Karpas-422 (cell line): ENCODE measurements at regions not wholly inside any gene's neighbourhood (a gene's known extent, or its start where the extent isn't known, plus 50 kb on each side); places are given as distances from the start of the nearest gene placed in this dataset.

Experiments
- DNase-seq: peaks from one replicate; pipeline ENCODE4 v3.0.0-alpha.2; 2015
- H2AFZ ChIP-seq: fragments of 200-600 bp; sonication (generic); 2 replicates; pipeline ENCODE4 v1.6.1; 2014; ENCODE audit warnings: antibody characterized with exemption, low read length, mixed read lengths
- H3K27ac ChIP-seq: fragments of 200-600 bp; sonication (generic); 2 replicates; pipeline ENCODE4 v1.5.1; 2014; ENCODE audit warnings: mild to moderate bottlenecking, low read length, moderate library complexity
- H3K27me3 ChIP-seq: fragments of 200-600 bp; sonication (generic); 2 replicates; pipeline ENCODE4 v1.6.1; 2014; ENCODE audit warnings: low read length, mixed read lengths
- H3K36me3 ChIP-seq: fragments of 200-600 bp; sonication (generic); 2 replicates; pipeline ENCODE4 v1.6.1; 2014; ENCODE audit warnings: low read length, mixed read lengths; ENCODE audit not compliant: insufficient read depth
- H3K4me1 ChIP-seq: fragments of 200-600 bp; sonication (generic); 2 replicates; pipeline ENCODE4 v1.6.1; 2014; ENCODE audit warnings: mild to moderate bottlenecking, low read length, mixed read lengths
- H3K4me2 ChIP-seq: fragments of 200-600 bp; sonication (generic); 2 replicates; pipeline ENCODE4 v1.6.1; 2014; ENCODE audit warnings: low read length, low read depth, mild to moderate bottlenecking; ENCODE audit not compliant: poor library complexity, severe bottlenecking
- H3K4me3 ChIP-seq: fragments of 200-600 bp; sonication (generic); 2 replicates; pipeline ENCODE4 v1.5.1; 2014; ENCODE audit warnings: mild to moderate bottlenecking, antibody characterized with exemption, low read length, mixed read lengths
- H3K79me2 ChIP-seq: fragments of 200-600 bp; sonication (generic); 2 replicates; pipeline ENCODE4 v1.6.1; 2014; ENCODE audit warnings: mild to moderate bottlenecking, low read length, mixed read lengths
- H3K9ac ChIP-seq: fragments of 200-600 bp; sonication (generic); 2 replicates; pipeline ENCODE4 v1.6.0; 2014; ENCODE audit warnings: low read length
- H3K9me2 ChIP-seq: fragments of 200-600 bp; sonication (generic), shearing (Covaris generic); replicated peaks from 2 replicates; pipeline ENCODE4 v1.6.0; 2014; ENCODE audit warnings: mild to moderate bottlenecking, low read length, moderate library complexity; ENCODE audit not compliant: insufficient read depth
- H3K9me3 ChIP-seq: fragments of 300-700, 200-600 bp; sonication (generic); 2 replicates; pipeline ENCODE4 v1.6.1; 2014; ENCODE audit warnings: low read length, mixed read lengths
- H4K20me1 ChIP-seq: fragments of 200-600 bp; sonication (generic); 2 replicates; pipeline ENCODE4 v1.6.1; 2014; ENCODE audit warnings: mild to moderate bottlenecking, antibody characterized with exemption, low read length, low read depth; ENCODE audit not compliant: insufficient read depth

- DNase-seq = no peak
- Histone ChIP-seq H3K79me2 (no peaks in the 10 kb centered on the region), H3K36me3 (no peaks in the 10 kb centered on the region), H3K4me1 (peaks cover 16% of the 10 kb centered on the region), H3K27me3 (no peaks in the 10 kb centered on the region), H3K9me3 (no peaks in the 10 kb centered on the region; the same call in 1 of the 2 replicates), H4K20me1 (no peaks in the 10 kb centered on the region), H3K4me3 (no peak overlapping the region), H3K4me2 (no peak overlapping the region), H2AFZ (no peak overlapping the region), H3K27ac (no peak overlapping the region), H3K9ac (no peak overlapping the region), H3K9me2 (no peaks in the 10 kb centered on the region)
Observed at GRCh38 chr20:19019734-19020364, 192.6 kb upstream of the SLC24A3 start.

DNA sequence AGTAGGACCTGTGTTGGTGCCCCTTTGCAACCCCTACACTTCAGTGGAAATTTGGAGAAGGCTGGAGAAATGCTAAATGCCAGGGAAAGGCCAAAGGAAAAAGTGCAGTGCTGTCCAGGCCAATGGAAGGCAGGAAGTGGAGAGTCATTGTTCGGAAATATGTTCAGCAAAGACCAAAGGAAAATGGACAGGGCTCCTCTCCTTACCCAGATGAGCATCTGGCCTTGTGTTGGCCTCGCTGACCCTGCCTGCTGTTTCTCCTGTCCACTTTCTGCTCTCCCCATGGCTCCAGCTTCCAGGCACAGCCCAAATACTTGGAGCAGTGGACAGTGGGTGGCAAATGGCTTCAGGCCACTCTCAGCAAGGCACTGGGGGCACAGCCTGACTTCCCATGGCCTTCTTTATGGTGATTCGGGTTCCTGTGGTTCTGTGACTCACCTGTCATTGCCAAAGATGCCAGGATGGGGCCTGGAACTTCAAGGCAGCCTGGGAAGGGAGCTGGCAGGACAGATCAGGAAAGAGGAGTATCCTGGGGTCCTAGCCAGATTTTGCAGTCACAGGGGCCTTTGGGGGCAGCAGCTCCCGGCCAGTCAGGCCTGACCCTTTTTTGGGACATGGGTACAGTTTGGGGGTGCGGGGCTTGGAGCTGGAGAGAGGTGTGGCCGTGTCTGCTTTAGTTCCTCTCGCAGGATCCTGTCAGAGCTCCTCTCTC lies 190.9 kb upstream of the SLC24A3 start:
- Histone ChIP-seq H3K4me1 (peaks cover 34% of the 10 kb centered on the region), H3K4me2 (no peak overlapping the region), H4K20me1 (no peaks in the 10 kb centered on the region), H3K27me3 (no peaks in the 10 kb centered on the region), H3K36me3 (no peaks in the 10 kb centered on the region), H3K9me3 (no peaks in the 10 kb centered on the region; the same call in 1 of the 2 replicates), H3K9me2 (no peaks in the 10 kb centered on the region), H3K9ac (no peak overlapping the region), H3K4me3 (no peak overlapping the region), H3K79me2 (no peaks in the 10 kb centered on the region), H2AFZ (no peak overlapping the region), H3K27ac (no peak overlapping the region)
- DNase-seq = no peak

DNA sequence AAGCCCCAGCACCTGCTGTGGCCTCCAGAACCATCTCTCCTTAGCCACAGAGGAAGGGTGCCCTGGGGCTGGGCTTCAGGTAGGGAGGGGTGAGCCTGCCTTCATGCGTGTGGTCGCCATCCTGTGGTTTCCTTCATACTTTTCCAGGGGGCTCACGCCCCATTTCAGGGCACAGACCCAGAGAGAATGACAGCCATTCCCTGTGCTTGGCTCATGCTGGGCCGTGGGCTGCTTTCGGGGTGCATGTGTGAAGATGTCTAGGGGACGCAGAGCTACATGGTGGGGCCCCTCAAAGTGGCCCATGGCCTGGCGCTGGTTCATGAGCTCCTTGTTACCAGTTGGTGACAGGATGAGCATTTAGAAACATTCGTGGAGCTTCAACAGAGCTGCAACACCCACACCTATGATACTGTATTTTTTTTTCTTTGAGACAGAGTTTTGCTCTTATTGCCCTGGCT lies 190.3 kb upstream of the SLC24A3 start:
- no peak for DNase-seq
- Histone ChIP-seq H4K20me1 (no peaks in the 10 kb centered on the region), H3K27me3 (no peaks in the 10 kb centered on the region), H3K79me2 (no peaks in the 10 kb centered on the region), H3K4me2 (no peak overlapping the region), H3K9me3 (no peaks in the 10 kb centered on the region; the same call in 1 of the 2 replicates), H3K4me1 (peaks cover 39% of the 10 kb centered on the region), H3K4me3 (no peak overlapping the region), H3K36me3 (no peaks in the 10 kb centered on the region), H3K9me2 (no peaks in the 10 kb centered on the region), H3K9ac (no peak overlapping the region), H2AFZ (no peak overlapping the region), H3K27ac (no peak overlapping the region)

GRCh38 chr20:19022791-19023448 lies 189.5 kb upstream of the SLC24A3 start:
- no peak overlapping the region for H2AFZ ChIP-seq
- no peaks in the 10 kb centered on the region for H4K20me1 ChIP-seq
- H3K9me2 ChIP-seq = no peaks in the 10 kb centered on the region
- H3K4me3 ChIP-seq = no peak overlapping the region
- H3K4me2 ChIP-seq = peak overlapping the region; percentile 12
- no peak overlapping the region for H3K27ac ChIP-seq
- no peaks in the 10 kb centered on the region; the same call in 1 of the 2 replicates for H3K9me3 ChIP-seq
- H3K4me1 ChIP-seq = peaks cover 42% of the 10 kb centered on the region
- H3K27me3 ChIP-seq = no peaks in the 10 kb centered on the region
- no peak overlapping the region for H3K9ac ChIP-seq
- peak; percentile 57 for DNase-seq
- no peaks in the 10 kb centered on the region for H3K79me2 ChIP-seq
- H3K36me3 ChIP-seq = no peaks in the 10 kb centered on the region

DNA sequence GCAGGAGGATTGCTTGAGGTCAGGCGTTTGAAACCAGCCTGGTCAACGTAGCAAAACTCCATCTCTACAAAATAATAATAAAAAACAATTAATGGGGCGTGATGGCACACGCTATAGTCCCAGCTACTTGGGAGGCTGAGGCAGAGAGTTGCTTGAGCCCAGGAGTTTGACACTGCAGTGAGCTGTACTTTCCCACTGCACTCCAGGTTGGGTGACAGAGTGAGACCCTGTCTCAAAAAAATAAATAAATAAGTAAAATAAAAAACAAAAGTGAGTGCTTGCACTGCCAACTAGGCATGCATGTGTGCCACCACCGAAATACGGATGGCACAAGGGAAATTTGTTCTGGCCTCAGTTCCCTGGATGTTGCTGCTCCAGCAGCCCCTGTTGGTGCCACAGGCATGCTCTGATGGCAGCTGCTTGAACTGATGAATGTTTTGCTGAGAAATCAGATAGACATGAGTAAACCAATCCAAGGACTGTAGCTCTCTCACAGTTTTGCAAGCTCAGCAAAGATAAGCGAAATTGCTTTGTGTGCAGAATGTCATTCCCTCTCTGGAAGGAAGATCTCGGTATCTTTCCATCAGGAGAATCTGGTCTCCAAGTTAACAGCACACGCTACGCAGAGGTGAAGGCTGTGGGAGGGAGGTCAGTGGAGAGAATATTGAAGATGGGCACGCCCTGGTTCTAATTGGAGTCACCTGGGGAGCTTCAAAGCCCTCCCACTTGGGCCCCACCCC lies 188.0 kb upstream of the SLC24A3 start:
- peaks cover 42% of the 10 kb centered on the region for H3K4me1 ChIP-seq
- H4K20me1 ChIP-seq = no peaks in the 10 kb centered on the region
- no peaks in the 10 kb centered on the region; the same call in 1 of the 2 replicates for H3K9me3 ChIP-seq
- no peaks in the 10 kb centered on the region for H3K79me2 ChIP-seq
- H3K36me3 ChIP-seq = no peaks in the 10 kb centered on the region
- H3K9ac ChIP-seq = no peak overlapping the region
- no peaks in the 10 kb centered on the region for H3K9me2 ChIP-seq
- no peaks in the 10 kb centered on the region for H3K27me3 ChIP-seq
- H2AFZ ChIP-seq = no peak overlapping the region
- H3K4me3 ChIP-seq = no peak overlapping the region
- H3K4me2 ChIP-seq = no peak overlapping the region
- no peak for DNase-seq
- H3K27ac ChIP-seq = no peak overlapping the region

DNA sequence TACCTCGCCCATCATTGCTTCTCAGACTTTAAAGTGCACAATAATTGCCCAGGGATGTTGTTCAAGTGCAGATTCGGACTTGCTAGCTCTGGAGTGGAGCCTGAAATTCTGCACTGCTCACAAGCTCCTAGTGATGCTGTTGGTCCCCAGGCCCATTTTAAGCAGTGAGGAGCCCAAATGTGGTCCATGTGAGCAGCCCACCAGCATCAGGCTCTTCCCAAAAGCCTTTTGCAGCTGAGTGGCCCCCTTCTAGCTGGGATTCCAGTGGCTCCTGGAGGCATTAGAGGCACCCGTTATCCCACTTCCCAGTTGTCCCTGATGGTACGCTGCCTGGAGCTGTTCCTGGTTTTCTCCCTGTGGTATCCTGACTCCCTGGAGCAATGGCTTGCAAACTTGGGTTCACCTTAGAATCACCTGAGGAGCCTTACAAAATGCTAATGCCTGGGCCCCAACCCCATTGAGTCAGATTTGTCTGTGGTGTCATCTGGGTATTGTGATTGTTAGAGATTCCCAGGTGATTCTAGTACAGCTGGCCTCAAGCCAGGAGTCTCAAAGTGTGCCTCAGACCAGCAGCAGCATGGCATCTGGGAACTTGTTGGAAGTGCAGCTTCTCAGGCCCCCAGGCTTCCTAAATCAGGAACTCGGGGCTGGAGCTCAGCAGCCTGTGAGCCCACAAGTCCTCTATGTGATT lies 186.9 kb upstream of the SLC24A3 start:
- Histone ChIP-seq H3K27me3 (no peaks in the 10 kb centered on the region), H3K36me3 (no peaks in the 10 kb centered on the region), H3K27ac (no peak overlapping the region), H3K4me1 (peaks cover 42% of the 10 kb centered on the region), H3K4me2 (peak overlapping the region; percentile 45), H4K20me1 (no peaks in the 10 kb centered on the region), H2AFZ (no peak overlapping the region), H3K9me2 (no peaks in the 10 kb centered on the region), H3K9me3 (no peaks in the 10 kb centered on the region; the same call in 1 of the 2 replicates), H3K9ac (no peak overlapping the region), H3K79me2 (no peaks in the 10 kb centered on the region), H3K4me3 (no peak overlapping the region)
- DNase-seq = no peak

DNA sequence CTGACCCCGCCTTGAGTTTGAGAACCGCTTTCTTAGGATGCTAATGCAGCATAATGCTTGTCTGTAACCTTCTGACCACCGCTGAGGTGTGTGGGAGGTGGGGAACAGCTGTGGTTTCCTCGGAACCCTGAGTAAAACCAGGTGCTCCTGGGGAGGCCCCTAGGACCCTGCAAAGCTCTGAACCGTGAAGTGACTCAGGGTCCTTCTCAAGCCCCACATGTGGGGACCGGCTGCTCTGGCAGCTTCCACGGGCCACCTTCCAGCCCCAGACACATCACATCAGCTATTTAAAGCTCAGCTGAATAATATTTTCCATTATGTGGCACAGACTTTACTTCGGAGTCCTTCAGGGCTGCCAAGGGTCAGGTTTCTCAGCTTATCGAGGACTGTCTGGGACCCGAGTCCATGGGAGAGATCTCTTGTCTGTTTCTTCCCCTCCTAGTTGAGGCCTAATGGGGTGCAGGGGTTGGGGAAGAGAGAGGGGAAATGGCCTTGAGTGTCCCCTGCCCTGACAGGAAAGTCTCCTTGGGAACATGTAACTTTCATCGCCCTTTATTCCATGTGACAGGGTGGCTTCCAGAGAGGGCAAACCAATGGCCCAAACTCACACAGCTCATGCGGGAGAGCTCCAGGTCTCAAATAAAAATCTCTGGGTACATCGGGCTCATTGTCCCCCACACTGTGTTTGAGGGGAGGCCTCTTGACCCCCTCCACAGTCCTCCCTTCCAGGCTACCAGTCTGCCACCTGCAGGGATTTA lies 186.1 kb upstream of the SLC24A3 start:
- H2AFZ ChIP-seq = no peak overlapping the region; the same call in 1 of the 2 replicates
- no peak overlapping the region for H3K9ac ChIP-seq
- H3K9me3 ChIP-seq = no peaks in the 10 kb centered on the region
- H3K27me3 ChIP-seq = no peaks in the 10 kb centered on the region
- DNase-seq = peak; percentile 61
- peaks cover 42% of the 10 kb centered on the region for H3K4me1 ChIP-seq
- no peaks in the 10 kb centered on the region for H3K36me3 ChIP-seq
- no peak overlapping the region for H3K4me3 ChIP-seq
- no peaks in the 10 kb centered on the region for H3K9me2 ChIP-seq
- no peak overlapping the region for H3K27ac ChIP-seq
- H4K20me1 ChIP-seq = no peaks in the 10 kb centered on the region
- H3K4me2 ChIP-seq = peak overlapping the region; percentile 45
- H3K79me2 ChIP-seq = no peaks in the 10 kb centered on the region
